Ammon's horn (tissue), 1 donor: ENCODE measurements at regions not wholly inside any gene's neighbourhood (a gene's known extent, or its start where the extent isn't known, plus 50 kb on each side); places are given as distances from the start of the nearest gene placed in this dataset.

Source experiments
- DNase-seq: peaks from one replicate; pipeline ENCODE4 v3.0.0-alpha.2; 2016; ENCODE audit warnings: low spot score

DNA sequence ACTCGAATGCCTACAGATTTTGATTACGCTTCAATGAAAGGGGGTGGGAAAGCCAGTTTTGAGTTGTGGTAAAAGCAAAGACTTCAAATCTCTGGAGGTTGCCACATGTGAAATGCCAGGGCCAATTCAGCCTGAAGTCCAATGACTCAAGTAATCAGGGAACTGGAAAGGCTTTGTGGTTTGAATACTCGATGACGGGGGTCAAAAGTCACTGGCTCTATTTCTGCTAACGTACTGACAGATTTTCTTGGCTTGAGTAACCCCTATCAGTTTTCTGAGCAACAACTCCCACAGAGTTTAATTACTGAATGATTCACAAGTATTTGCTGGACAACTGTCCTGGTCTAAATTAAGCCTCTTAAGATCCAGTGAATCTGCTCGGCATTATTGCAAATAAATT is 152.2 kb downstream of the SIPA1L2 start:
- DNase-seq, result no peak

DNA sequence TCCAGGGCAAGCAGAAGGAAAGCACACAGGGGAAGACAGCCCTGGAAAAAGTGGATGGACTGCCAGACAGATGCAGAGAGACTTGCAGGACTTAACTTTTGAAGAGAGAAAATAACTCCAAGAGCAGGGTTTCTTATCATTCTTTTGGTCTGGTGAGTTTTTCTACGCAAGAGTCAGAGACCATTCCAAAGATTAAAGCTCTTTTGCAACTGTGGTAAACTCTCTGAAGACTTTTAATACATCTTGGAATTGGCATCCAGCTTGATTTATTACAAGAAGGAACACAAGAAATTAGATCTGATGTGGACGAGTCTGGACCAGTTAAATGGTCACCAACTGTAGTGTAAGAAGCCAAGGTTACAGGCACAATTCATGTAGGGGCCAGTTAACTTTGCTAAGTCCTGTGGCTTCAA is 153.4 kb downstream of the SIPA1L2 start:
- no peak for DNase-seq

DNA sequence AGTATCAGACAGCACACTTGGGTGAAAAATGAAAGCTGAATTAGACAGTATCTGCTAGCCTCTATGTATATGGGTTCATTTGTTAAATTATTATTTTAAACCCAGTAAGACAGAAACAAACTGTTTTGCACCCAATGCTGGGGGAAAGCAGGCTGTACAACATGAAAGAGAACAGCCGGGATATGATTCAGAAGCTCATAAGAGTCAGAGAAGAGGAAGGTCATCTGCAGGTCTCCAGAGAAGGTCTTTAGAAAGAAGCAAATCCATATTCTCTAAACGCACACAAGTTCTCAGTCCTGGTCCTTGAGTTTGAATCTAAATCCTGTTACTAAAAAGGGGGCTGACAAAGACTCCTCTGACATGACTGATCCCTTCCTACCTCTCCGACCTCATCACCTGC is 155.1 kb downstream of the SIPA1L2 start:
- no peak for DNase-seq

DNA sequence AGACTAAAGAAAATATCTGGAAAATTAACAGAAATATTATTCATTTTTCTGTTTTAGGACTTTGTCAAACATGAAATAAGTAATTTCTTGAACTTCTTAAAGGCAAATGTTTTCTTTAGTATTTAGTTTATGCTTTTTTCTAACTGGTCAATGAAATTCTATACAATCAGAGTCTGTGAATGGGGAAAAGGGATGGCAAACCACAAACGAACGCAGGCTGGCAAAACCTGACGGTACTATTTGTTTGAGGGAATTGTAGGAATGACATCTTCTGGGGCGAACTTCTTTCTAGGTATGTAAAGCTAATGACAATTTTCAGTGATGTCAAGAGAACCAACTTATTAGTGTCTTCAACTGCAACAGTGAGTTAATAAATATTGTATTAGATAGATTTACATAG is 156.0 kb downstream of the SIPA1L2 start:
- DNase-seq, result no peak

DNA sequence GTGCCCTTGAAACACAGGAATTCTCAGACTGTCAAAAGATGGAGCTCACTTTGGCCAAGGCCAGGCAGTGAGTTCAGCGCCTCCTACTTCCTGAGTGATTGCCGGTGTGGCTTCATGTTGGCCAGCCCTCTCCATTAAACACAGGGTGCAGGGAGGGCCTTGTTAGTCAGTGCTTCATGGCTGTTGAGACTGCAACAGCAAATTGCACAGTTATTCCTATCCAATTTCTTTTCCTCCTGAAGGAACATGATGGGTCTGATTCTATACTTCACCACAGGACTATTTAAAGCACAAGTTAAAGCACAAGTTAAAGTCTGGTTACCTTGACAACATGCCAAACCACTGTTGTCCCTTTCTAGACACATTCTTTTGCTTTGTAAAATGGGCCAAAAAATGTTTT is 156.6 kb downstream of the SIPA1L2 start:
- DNase-seq, result no peak

DNA sequence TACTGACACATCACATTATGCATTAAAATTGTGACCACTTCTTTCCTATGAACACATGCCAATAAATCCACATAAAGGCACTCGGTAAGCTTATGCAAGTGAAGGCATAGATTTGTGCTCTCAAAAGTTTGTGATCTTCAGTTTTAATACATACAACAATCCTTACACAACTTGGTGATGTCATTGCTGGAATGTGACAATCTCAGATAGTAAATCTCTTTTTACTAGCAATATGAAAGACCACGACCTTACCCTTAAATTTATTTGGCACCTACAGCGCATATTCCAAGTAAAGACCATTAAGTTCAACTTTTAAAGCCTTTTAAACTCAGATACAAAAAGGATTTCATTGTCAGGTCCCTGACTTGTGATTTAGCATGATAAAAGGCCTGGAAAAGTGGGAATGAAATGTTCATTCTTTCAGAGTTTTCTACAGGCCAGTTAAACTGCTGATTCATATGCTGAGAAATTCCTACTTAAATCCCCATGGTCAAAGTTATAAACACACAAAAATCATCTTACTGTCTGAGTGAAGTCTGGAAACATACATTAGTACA is 157.4 kb downstream of the SIPA1L2 start:
- no peak for DNase-seq

DNA sequence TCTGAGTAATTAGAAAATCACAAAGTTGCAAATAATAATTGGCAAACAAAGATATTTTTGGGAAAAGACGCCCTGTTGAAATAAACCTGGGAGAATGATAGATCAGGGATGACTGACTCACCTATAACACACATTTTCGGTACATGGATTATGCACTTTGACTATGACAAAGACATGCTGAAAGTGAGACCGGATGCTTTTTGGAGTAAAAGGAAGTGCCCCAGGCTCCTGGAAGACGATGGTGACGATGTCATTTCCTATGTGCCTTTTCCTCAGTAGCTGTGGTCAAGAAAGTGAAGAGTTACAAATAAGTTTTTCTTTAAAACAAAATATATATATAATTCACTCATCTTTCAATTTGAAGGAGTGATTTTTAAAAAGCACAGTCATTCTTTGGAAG is 158.7 kb downstream of the SIPA1L2 start:
- DNase-seq, result no peak

DNA sequence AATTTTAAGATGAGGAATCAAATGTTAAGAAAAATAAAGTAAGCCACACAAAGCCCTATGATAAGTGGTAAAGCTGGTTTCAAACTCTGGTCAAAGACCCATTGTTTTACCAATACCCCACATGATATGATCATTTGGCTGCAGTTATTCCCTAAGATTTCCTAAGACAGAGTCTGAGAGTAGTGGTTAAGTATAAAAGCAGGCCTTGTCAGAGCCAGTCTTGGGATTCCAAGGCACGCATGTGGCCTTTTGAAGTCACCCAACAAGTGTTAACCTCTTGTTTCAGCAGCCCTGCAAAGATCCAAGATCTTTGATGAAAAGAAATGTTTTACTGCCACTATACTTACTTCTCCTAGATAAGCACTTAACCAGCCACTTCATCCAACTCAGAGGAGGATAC is 159.2 kb downstream of the SIPA1L2 start:
- DNase-seq, result no peak

DNA sequence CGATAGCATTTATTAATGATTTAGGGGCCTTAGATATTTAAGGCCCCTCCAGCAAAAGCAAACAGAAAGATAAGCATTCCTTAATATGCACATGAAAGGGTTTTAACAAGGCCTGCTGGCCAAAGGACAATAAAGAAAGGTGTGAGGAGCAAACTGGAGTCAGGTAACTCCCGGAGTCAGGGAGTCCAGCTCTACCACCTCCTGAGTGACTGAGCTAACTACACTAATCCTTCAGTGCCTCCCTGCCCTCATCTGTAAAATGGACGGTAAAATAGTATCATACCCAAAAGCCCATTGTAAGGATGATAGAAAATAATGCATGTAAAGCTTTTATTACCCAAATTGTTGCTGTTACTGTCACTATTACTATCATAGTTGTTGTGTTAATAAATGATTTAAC is 161.7 kb downstream of the SIPA1L2 start:
- no peak for DNase-seq

DNA sequence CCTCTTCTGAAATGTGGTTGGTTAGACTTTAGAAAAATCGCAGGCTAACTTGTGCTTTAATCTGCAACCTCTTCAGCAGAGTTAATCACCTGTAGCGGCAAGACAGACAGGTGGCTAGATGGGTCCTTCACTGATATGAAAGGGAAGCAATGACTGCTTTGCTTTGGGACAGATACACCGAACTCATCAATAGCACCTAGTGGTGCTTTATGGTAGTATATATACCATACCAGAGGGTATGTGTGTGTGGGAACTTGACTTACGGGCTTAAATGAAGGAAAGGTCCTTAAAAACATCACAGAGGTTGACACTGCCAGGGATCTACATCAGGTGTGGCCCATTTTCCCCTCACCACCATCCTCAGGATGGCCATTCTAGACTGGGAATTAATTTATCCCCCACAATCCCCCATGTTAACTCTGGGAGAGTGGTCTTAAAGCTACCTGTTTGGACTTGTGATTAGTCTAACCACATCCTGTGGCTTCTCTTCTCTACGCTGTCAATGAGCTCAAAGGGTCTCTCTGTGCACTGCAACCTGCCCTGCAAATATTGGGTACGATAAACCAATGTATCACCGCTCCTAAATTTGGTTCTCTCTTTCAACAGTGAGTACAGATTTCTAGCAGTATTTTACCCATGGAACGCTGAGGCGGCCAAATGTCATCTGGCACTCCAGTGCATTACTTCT is 162.7 kb downstream of the SIPA1L2 start:
- no peak for DNase-seq

DNA sequence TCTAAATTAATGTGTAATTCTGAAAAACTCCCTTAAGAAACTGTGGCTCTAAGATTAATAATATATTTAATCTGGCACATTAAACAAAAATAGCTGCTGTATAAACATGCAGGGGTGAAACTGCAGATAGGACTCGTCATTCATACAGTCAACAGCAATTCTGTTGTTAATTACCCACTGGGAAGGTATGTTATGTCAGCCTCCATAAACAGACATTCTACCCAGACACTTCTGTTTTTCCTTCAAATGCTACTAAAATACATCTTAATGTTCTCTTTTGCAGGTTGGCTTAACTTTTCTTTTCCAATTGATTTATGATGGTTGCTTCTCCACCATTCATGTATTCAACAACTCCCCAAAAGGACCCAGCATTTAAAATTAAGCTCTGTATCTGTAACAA is 165.6 kb downstream of the SIPA1L2 start:
- DNase-seq, result no peak

DNA sequence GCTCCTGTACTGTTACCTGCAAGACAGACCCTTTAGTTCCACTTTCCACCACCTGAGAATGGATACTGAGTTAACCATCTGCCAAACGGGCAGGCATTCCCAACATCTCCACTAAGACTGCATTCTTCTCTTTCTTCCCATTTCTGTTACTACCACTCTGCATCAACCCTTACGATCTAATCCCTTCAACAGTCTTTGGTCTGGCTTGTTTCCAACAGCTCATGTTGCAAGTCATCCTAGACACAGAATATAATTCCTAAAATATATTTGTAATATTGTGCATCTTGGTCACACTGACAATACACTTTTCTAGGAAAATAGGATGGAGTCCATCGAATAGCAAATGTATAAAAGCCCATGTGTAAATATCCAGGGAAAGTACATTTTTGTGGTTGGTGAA is 166.7 kb downstream of the SIPA1L2 start:
- no peak for DNase-seq

DNA sequence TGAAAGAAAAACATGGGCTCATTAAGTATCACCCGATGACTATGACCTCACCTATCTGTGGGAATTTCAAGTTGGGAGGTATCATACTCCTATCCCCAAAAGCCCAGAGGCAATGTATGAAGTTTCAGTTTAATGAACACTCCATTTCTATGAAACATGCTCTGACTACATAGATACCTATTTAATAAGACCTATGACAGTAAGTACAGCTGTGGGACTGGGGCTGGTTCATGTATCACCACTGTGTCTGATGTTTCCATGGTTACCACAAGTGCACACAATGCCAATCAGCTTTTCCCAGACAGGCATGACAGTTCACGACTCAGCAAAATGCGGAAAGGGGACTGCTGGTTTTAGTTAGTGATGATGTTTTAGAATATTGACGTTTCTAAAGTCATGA is 167.7 kb downstream of the SIPA1L2 start:
- DNase-seq, result no peak

DNA sequence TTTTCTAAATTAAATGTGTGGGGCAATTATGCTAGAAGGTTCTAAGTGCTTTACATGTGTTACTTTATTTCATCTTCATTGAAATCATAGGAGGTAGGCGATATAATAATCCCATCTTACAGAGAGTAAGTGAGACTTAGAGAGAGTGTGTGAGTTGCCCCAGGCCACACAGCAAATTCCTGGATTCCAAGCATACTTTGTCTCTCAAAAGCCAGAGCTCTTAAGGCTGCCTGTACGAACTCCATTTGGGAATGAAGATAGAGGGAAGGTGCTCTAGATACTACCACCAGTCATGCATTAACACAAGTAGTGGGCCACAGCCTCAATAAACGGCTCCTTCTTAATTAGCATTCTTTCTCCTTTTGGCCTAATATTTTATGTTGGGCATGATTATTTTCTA is 170.1 kb downstream of the SIPA1L2 start:
- no peak for DNase-seq

DNA sequence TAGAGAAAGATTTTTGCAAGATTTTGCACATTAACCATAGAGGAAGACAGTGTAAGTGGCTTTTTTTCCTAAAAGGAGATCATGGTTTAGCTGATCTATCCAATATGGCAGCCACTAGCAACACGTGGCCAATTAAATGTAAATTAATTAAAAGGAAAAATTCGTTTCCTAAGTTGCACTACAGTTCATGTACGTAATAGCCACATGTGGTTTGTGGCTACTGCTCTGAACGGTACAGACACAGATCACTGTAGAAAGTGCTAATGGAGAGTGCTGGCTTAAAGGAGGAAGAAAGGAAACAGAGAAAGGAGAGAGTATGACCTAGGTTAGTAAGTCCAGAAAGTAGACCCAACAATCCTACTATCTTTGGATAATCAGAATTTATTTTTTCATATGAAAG is 170.8 kb downstream of the SIPA1L2 start:
- DNase-seq, result no peak

DNA sequence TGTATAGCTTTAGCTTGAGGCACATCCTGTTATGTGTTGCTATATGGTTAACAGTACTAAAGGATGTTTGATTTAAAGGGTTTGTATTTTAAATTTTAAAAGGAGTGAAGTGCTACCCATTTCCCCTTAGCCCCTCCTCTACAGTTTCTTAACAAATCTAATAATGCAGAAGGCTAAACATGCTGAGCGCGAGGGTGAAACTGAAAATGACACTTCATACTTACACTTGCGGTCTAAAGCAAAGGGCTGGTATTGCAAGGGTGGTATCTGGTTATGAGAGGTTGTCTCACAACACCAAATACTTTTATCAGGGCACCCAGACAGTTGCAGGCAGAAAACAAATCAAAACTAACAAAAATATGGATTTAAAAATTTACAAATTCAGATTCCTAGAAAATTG is 172.3 kb downstream of the SIPA1L2 start:
- peak; percentile 17 for DNase-seq

DNA sequence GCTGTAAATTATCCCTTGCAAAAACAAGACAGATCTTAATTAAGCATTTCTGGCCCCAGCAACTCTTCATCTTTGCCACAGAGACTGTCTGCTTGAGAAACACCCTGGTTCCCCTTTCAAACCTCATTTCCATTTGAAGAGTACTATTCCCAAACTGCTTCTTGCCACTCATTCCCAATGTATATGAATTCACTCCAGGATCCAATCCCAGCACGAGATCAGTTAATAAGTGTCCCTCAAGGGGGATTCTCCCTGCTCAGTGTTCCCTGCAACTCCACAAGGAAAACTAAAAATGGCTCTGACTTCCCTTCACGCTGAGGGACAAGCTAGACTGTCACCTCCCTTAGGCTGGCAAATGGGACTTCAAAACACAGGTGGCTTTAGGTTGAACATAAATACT is 173.2 kb downstream of the SIPA1L2 start:
- no peak for DNase-seq

DNA sequence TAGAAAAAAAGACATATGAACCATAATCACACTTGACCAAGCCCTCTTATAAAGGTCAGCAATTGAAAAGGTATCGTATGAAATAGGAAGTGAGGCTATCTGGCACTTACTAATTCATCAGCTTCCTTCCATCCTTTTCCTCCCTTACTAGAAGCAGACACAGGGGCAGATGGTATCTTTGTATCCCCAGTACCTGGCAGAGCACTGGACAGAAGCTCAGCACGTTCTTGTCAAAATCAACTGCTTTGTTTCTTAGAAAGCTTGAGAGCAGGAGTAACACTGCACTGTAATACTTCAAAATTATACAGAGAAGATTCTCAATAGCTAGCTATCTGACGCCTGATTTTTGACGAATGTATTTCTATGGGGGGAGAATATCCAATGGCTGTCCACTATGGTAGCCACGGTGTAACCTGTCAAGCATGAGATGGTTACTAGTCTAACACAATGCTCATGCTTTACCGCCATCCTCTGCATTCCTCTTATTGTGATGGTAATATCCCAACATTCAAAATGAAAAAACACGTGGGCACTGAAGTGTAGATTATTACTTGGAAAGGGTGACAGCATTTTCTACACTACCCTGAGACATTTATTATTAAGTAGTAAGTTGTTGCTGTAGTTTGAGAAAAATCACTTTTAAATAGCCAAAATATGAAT is 175.6 kb downstream of the SIPA1L2 start:
- DNase-seq, result no peak

DNA sequence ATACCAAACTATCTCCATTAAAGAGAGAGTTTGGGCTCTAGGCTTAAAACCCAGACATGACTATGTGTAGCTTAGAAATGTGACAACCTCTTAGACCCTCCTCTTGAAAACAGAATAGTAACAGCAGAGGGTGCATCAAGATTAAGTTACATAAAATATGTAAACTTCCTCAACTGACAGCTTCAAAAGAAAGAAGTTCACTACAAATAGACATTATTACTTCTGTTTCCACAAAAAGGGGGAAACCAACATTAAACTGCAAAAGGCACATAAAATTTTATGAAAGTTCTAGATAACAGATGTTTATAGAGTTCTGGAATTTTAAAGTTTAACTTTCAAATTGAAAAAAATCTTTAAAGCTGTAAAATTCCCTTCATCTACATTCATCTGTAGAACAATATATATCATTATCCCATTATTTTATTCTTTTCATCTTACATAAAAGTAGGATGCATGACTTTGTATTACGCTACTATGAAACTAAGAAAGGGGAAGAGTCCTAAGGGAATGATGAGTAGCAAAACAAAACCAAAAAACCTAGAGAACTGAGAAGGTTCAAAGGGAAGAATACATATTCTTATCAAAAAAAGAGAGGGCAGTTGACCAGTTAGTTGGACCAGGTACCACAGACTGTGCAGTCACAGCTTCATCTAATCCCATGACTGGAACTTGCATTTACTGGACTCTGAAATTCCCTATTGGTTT is 177.0 kb downstream of the SIPA1L2 start:
- no peak for DNase-seq

DNA sequence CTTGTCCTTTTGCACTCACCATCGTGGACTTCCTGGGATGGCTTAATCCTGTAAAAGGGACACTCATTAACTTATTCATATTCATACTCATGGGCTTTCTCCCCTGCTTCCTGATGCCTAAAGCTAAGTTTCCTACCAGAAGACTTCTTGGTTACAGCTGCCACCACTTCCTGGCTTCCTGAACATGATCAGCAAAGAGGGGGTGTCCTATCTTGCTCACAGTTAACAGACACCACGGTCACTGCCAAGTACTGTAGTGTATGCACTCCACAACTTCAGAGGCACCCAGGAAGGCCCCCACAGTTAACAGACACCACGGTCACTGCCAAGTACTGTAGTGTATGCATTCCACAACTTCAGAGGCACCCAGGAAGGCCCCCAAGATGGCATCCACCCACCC is 177.8 kb downstream of the SIPA1L2 start:
- DNase-seq, result no peak

DNA sequence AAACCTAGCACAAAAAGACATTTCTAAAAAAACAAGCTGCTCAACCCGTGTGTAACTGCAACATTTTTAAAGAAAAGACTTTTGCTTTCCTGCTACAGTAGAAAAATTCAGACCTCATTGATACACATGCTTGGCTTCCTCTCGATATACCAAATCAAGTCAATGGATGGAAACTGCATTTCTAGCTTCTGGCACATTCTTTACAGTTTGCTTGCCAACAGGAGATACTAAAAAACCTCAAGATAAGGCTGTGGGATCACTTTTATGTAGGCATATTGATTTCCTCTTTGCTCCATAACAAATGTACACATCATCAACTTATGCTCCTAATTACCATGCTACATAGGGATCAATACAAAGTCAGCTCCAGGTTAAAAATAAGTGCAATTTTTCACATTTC is 178.4 kb downstream of the SIPA1L2 start:
- DNase-seq, result no peak

DNA sequence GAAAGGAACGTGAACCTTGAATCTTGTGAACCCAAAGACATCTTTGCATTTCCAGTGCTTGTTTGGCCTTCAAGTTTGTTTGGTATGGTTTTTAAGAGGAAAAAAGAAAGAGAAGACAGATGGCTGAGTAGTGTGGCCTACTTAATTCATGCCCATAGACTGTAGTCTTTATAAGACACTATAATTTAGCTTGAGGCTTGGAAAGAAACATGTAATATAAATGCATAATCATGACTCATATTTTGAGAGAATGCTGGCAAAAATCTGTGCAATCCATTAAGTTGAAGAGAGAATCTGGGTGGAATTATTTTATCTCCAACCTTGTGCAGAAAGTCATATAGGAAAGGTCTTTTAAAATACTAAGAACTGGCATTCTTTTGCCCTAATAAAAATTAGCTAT is 179.3 kb downstream of the SIPA1L2 start:
- no peak for DNase-seq

DNA sequence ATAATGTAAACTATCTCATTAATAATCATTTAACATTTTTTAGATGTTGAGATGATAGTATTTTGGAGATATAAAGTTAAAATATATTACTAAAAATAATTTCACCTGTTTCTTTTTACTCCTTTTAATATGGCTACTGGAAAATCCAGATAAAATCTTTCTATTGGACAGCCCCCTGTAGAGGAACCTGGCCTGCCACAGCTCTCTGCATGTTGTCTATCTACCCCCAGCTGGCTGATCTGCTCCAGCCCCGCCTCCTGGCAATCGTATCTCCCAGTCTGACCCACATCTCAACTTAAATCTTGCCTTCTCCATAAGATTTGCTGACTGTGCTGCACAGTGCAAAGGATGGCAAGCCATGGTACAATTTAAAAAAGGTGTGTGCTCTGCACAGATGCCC is 182.8 kb downstream of the SIPA1L2 start:
- no peak for DNase-seq
